ENCODE measurements at regions not wholly inside any gene's neighbourhood (a gene's known extent, or its start where the extent isn't known, plus 50 kb on each side); places are given as distances from the start of the nearest gene placed in this dataset.

DNA sequence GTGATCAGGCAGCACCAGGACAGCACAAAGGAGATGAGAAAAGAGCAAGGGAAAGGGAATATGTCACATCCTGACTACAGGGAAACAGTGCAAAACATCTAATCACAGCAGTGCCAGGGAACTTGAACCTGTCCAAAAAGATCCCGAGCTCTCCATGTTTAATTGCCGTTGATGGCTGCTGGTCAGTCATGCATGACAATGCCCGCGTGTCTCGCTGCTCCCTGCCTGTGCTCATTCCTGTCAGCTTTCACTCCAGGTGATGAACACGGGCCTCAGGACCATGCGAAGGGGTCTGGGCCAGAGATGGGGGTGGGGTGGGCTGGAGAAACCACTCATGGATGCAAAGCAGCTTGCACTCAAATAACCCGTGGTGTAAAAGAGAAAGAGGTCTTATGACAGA, 287.0 kb downstream of the GPATCH2 start:
- Histone ChIP-seq H3K9ac (ENCODE audit: low read length) (no peak overlapping the region), H3K27ac (ENCODE audit: low read depth, low read length) (no peak overlapping the region), H3K27me3 (ENCODE audit: insufficient read depth, low read length, poor library complexity) (no peaks in the 10 kb centered on the region), H3K4ac (ENCODE audit: low read depth, low read length) (no peak overlapping the region), H3K4me2 (ENCODE audit: low read length) (no peak overlapping the region), H2BK15ac (replicated peaks; ENCODE audit: low read depth) (no peak overlapping the region), H3K36me3 (ENCODE audit: control insufficient read depth, insufficient read depth, low read length) (no peaks in the 10 kb centered on the region), H4K8ac (ENCODE audit: low read depth, low read length) (no peak overlapping the region), H3K56ac (ENCODE audit: low read length) (no peak overlapping the region), H2AK5ac (ENCODE audit: low read length) (no peak overlapping the region), H3K23ac (ENCODE audit: low read length) (no peak overlapping the region), H3K79me1 (ENCODE audit: low read length) (no peaks in the 10 kb centered on the region), H3K18ac (ENCODE audit: low read length) (no peak overlapping the region), H3K4me1 (ENCODE audit: control insufficient read depth, low read depth, low read length) (no peaks in the 10 kb centered on the region), H4K5ac (ENCODE audit: low read length) (no peak overlapping the region), H2BK120ac (ENCODE audit: low read depth, low read length) (no peak overlapping the region), H2BK5ac (ENCODE audit: low read length) (no peak overlapping the region), H3K79me2 (ENCODE audit: control insufficient read depth, insufficient read depth, low read length) (no peaks in the 10 kb centered on the region), H3K4me3 (ENCODE audit: low read length) (no peak overlapping the region)
- no peak for DNase-seq
- WGBS (ENCODE audit: extremely low coverage, insufficient coverage, low lambda C conversion rate): no CpG with 5 or more reads among the region's 8 CpGs

DNA sequence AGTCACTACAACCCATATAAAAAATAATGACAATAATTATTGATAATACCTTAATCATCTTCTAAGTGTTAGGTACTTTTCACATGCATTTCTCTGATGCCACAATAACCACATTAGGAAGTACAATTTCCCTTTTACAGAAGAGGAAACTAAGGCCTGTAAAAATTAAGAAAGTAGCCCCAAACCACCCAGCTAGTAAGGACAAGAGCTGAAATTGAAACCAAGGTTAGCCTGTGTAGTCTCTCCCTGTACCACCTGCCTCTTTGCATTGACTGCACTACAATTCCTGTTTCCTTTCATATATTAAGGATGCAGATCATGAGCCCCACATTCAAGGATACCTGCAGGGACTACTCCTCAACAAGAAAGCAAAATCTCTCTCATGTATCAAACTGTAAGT, 288.8 kb downstream of the GPATCH2 start:
- Histone ChIP-seq H2BK5ac (ENCODE audit: low read length) (no peak overlapping the region), H3K4ac (ENCODE audit: low read depth, low read length) (no peak overlapping the region), H4K5ac (ENCODE audit: low read length) (no peak overlapping the region)

DNA sequence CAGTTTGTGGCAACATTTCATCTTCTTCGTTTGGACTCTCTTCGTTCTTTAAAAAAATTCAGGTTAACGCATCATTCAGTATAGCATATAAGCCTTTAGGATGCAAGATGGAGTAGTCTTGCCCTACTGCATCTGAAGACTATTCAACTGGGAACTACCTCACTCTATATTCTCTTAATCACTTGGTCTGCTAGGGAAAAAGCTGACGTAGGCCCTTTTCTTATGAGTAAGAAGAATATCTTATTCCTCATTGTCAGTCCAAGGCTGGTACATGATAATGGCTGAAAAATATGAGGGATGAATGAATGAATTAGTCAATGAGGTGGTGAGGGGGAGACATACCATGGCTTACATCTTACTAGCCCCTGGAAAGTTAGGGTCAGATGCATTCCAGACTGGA, 294.2 kb downstream of the GPATCH2 start:
- Histone ChIP-seq H3K4me3 (ENCODE audit: low read length) (no peak overlapping the region), H2BK5ac (ENCODE audit: low read length) (no peak overlapping the region), H2AK5ac (ENCODE audit: low read length) (no peak overlapping the region), H4K8ac (ENCODE audit: low read depth, low read length) (no peak overlapping the region), H3K18ac (ENCODE audit: low read length) (no peak overlapping the region), H3K79me1 (ENCODE audit: low read length) (no peaks in the 10 kb centered on the region), H3K56ac (ENCODE audit: low read length) (no peak overlapping the region), H3K23ac (ENCODE audit: low read length) (no peak overlapping the region), H2BK120ac (ENCODE audit: low read depth, low read length) (no peak overlapping the region), H3K4ac (ENCODE audit: low read depth, low read length) (no peak overlapping the region), H2BK15ac (replicated peaks; ENCODE audit: low read depth) (no peak overlapping the region), H3K4me2 (ENCODE audit: low read length) (no peak overlapping the region), H3K27ac (ENCODE audit: low read depth, low read length) (no peak overlapping the region), H3K79me2 (ENCODE audit: control insufficient read depth, insufficient read depth, low read length) (no peaks in the 10 kb centered on the region), H3K9ac (ENCODE audit: low read length) (no peak overlapping the region), H4K5ac (ENCODE audit: low read length) (no peak overlapping the region), H3K36me3 (ENCODE audit: control insufficient read depth, insufficient read depth, low read length) (no peaks in the 10 kb centered on the region), H3K27me3 (ENCODE audit: insufficient read depth, low read length, poor library complexity) (no peaks in the 10 kb centered on the region), H3K4me1 (ENCODE audit: control insufficient read depth, low read depth, low read length) (no peaks in the 10 kb centered on the region)
- no CpG with 5 or more reads among the region's 4 CpGs for WGBS (ENCODE audit: extremely low coverage, insufficient coverage, low lambda C conversion rate)
- no peak for DNase-seq

More for the DNA sequence above, 288.8 kb downstream of the GPATCH2 start:
- H2BK120ac ChIP-seq (ENCODE audit: low read depth, low read length): no peak overlapping the region
- H3K23ac ChIP-seq (ENCODE audit: low read length): no peak overlapping the region
- no peak overlapping the region for H3K4me2 ChIP-seq (ENCODE audit: low read length)
- no peaks in the 10 kb centered on the region for H3K79me1 ChIP-seq (ENCODE audit: low read length)
- no peaks in the 10 kb centered on the region for H3K27me3 ChIP-seq (ENCODE audit: insufficient read depth, low read length, poor library complexity)
- no peak overlapping the region for H3K56ac ChIP-seq (ENCODE audit: low read length)
- no peak for DNase-seq
- H3K9ac ChIP-seq (ENCODE audit: low read length): no peak overlapping the region
- H4K8ac ChIP-seq (ENCODE audit: low read depth, low read length): no peak overlapping the region
- no peaks in the 10 kb centered on the region for H3K79me2 ChIP-seq (ENCODE audit: control insufficient read depth, insufficient read depth, low read length)
- no peak overlapping the region for H2AK5ac ChIP-seq (ENCODE audit: low read length)
- no peaks in the 10 kb centered on the region for H3K4me1 ChIP-seq (ENCODE audit: control insufficient read depth, low read depth, low read length)
- no peaks in the 10 kb centered on the region for H3K36me3 ChIP-seq (ENCODE audit: control insufficient read depth, insufficient read depth, low read length)
- H3K18ac ChIP-seq (ENCODE audit: low read length): no peak overlapping the region
- H3K27ac ChIP-seq (ENCODE audit: low read depth, low read length): no peak overlapping the region
- H2BK15ac ChIP-seq (replicated peaks; ENCODE audit: low read depth): no peak overlapping the region
- H3K4me3 ChIP-seq (ENCODE audit: low read length): no peak overlapping the region

DNA sequence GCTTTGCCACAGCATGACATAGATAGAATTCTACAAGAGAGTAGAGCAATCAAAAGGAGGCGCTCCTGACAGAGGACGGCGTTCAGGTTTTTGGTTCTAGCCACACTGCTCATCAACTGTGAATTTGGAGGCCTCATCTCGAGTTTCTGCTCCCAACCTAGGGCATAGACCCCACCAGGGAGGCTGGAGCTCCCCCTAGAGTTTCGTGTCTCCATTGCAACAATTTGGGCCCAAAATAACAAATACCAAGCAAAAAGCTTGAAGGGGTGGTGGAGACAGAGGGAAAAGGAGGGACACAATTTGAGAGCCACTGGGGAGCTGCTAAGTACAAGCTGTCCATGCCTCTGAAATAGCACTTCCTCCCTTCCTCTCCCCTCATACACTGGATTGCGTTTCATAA, 297.0 kb downstream of the GPATCH2 start:
- Histone ChIP-seq H3K18ac (ENCODE audit: low read length) (no peak overlapping the region), H3K36me3 (ENCODE audit: control insufficient read depth, insufficient read depth, low read length) (no peaks in the 10 kb centered on the region), H3K4me3 (ENCODE audit: low read length) (no peak overlapping the region), H4K5ac (ENCODE audit: low read length) (no peak overlapping the region), H3K4me2 (ENCODE audit: low read length) (no peak overlapping the region), H2BK5ac (ENCODE audit: low read length) (no peak overlapping the region), H2BK120ac (ENCODE audit: low read depth, low read length) (no peak overlapping the region), H2AK5ac (ENCODE audit: low read length) (no peak overlapping the region), H3K27me3 (ENCODE audit: insufficient read depth, low read length, poor library complexity) (no peaks in the 10 kb centered on the region), H3K23ac (ENCODE audit: low read length) (no peak overlapping the region), H3K27ac (ENCODE audit: low read depth, low read length) (no peak overlapping the region), H2BK15ac (replicated peaks; ENCODE audit: low read depth) (no peak overlapping the region), H3K79me2 (ENCODE audit: control insufficient read depth, insufficient read depth, low read length) (no peaks in the 10 kb centered on the region), H3K56ac (ENCODE audit: low read length) (no peak overlapping the region), H3K9ac (ENCODE audit: low read length) (no peak overlapping the region), H3K79me1 (ENCODE audit: low read length) (no peaks in the 10 kb centered on the region), H3K4ac (ENCODE audit: low read depth, low read length) (no peak overlapping the region), H4K8ac (ENCODE audit: low read depth, low read length) (no peak overlapping the region), H3K4me1 (ENCODE audit: control insufficient read depth, low read depth, low read length) (no peaks in the 10 kb centered on the region)
- WGBS (ENCODE audit: extremely low coverage, insufficient coverage, low lambda C conversion rate): no CpG with 5 or more reads among the region's 6 CpGs
- DNase-seq: peak; percentile 83

DNA sequence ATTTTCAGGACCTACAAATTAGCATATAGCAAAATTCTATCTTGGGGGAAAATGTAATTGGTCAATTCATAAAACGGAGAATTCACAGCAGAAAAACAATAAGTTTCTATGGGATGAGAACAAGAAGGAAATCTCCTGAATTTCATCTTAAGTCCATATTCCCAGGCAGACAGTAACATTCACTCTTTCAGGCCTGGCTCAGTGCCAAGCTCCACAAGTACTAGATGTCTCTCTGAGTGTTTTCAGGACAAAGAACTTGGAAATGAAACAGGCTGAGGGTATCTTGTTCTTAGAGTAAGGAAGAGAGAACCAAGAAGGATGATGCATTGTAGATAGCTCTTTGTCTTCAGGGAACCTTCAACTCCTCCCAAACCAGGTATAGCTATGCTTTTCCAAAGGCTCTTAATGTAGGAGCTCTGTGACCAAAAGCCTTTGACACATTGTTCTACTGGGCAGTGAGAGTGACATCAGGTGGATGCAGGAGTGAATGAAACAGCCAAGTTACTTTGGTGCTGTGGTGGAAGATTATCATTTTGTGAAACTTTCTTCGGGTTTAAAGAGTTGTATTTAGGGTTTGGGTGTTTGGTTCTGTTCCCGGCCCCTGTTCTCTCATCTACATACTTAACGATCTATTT, 298.3 kb downstream of the GPATCH2 start:
- Histone ChIP-seq H3K27me3 (ENCODE audit: insufficient read depth, low read length, poor library complexity) (no peaks in the 10 kb centered on the region), H3K23ac (ENCODE audit: low read length) (no peak overlapping the region), H3K4me3 (ENCODE audit: low read length) (no peak overlapping the region), H4K5ac (ENCODE audit: low read length) (no peak overlapping the region), H3K79me1 (ENCODE audit: low read length) (no peaks in the 10 kb centered on the region), H3K4me2 (ENCODE audit: low read length) (no peak overlapping the region), H3K4me1 (ENCODE audit: control insufficient read depth, low read depth, low read length) (no peaks in the 10 kb centered on the region), H4K8ac (ENCODE audit: low read depth, low read length) (no peak overlapping the region), H3K56ac (ENCODE audit: low read length) (no peak overlapping the region), H2BK120ac (ENCODE audit: low read depth, low read length) (no peak overlapping the region), H3K27ac (ENCODE audit: low read depth, low read length) (no peak overlapping the region), H2AK5ac (ENCODE audit: low read length) (no peak overlapping the region), H3K79me2 (ENCODE audit: control insufficient read depth, insufficient read depth, low read length) (no peaks in the 10 kb centered on the region), H3K4ac (ENCODE audit: low read depth, low read length) (no peak overlapping the region), H3K18ac (ENCODE audit: low read length) (no peak overlapping the region), H2BK5ac (ENCODE audit: low read length) (no peak overlapping the region), H3K9ac (ENCODE audit: low read length) (no peak overlapping the region), H3K36me3 (ENCODE audit: control insufficient read depth, insufficient read depth, low read length) (no peaks in the 10 kb centered on the region), H2BK15ac (replicated peaks; ENCODE audit: low read depth) (no peak overlapping the region)
- DNase-seq: peak; percentile 12
- WGBS (ENCODE audit: extremely low coverage, insufficient coverage, low lambda C conversion rate): no CpG with 5 or more reads among the region's 4 CpGs

DNA sequence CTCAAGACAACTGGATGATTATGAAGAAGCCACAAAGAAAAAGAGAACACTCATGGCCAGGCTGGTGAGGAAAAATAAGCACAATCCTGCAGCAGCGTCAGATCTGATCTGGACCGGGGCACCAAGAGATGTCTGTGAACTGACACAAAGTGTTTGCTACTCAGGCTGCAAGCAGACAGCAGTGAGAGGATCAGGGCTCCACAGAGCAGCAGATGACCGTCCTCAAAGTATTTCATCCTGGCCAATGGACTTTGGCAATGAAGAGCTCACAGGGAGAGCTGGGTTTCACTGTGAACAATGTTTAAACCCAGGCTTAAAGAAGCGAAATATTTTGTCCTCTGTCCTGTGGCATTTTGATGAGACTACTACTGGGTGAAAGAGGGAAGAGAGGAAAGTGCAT, 299.2 kb downstream of the GPATCH2 start:
- H3K27me3 ChIP-seq (ENCODE audit: insufficient read depth, low read length, poor library complexity): no peaks in the 10 kb centered on the region
- H4K5ac ChIP-seq (ENCODE audit: low read length): no peak overlapping the region
- no CpG with 5 or more reads among the region's 4 CpGs for WGBS (ENCODE audit: extremely low coverage, insufficient coverage, low lambda C conversion rate)
- no peaks in the 10 kb centered on the region for H3K4me1 ChIP-seq (ENCODE audit: control insufficient read depth, low read depth, low read length)
- no peak overlapping the region for H2AK5ac ChIP-seq (ENCODE audit: low read length)
- H3K79me1 ChIP-seq (ENCODE audit: low read length): no peaks in the 10 kb centered on the region
- H2BK5ac ChIP-seq (ENCODE audit: low read length): no peak overlapping the region
- H3K79me2 ChIP-seq (ENCODE audit: control insufficient read depth, insufficient read depth, low read length): no peaks in the 10 kb centered on the region
- no peak overlapping the region for H2BK15ac ChIP-seq (replicated peaks; ENCODE audit: low read depth)
- H4K8ac ChIP-seq (ENCODE audit: low read depth, low read length): no peak overlapping the region
- no peak overlapping the region for H2BK120ac ChIP-seq (ENCODE audit: low read depth, low read length)
- no peak overlapping the region for H3K27ac ChIP-seq (ENCODE audit: low read depth, low read length)
- no peak overlapping the region for H3K23ac ChIP-seq (ENCODE audit: low read length)
- DNase-seq: no peak
- no peak overlapping the region for H3K4me3 ChIP-seq (ENCODE audit: low read length)
- no peak overlapping the region for H3K56ac ChIP-seq (ENCODE audit: low read length)
- no peak overlapping the region for H3K4ac ChIP-seq (ENCODE audit: low read depth, low read length)
- H3K36me3 ChIP-seq (ENCODE audit: control insufficient read depth, insufficient read depth, low read length): no peaks in the 10 kb centered on the region
- no peak overlapping the region for H3K18ac ChIP-seq (ENCODE audit: low read length)
- H3K9ac ChIP-seq (ENCODE audit: low read length): no peak overlapping the region
- H3K4me2 ChIP-seq (ENCODE audit: low read length): no peak overlapping the region

Measured in mesendoderm (in vitro differentiated cells).